Esophagus muscularis mucosa (tissue), 4 donors: ENCODE measurements at regions not wholly inside any gene's neighbourhood (a gene's known extent, or its start where the extent isn't known, plus 50 kb on each side); places are given as distances from the start of the nearest gene placed in this dataset.

Experiments used
- CTCF ChIP-seq, 3 experiments: fragments of 200-600 bp in 2 of 3; fragments of 450-650 bp in 1 of 3; sonication (generic) in 2 of 3; IDR thresholded peaks; one replicate each; pipeline ENCODE4 v1.5.1; 2017 to 2019; ENCODE audit warnings: antibody characterized with exemption in 3 of 3, mild to moderate bottlenecking in 2 of 3, moderate library complexity in 1 of 3
- EP300 ChIP-seq: sonication (generic); formaldehyde crosslinking; IDR thresholded peaks from one replicate; pipeline ENCODE4 v1.6.1; 2017; ENCODE audit warnings: antibody characterized with exemption
- POLR2AphosphoS5 ChIP-seq, 2 donors: sonication (generic); formaldehyde crosslinking; IDR thresholded peaks; one replicate each; pipeline ENCODE4 v1.6.1; 2017; ENCODE audit warnings: antibody characterized with exemption in 2 of 2

GRCh38 chr3:70853161-70853944 is 540.9 kb upstream of the MDFIC2 start:
- TF ChIP-seq EP300 (no peak), CTCF (IDR thresholded peaks at IDR 0.05) (no peak), POLR2AphosphoS5 (IDR thresholded peaks at IDR 0.05) (no peak)
